ENCODE measurements at regions not wholly inside any gene's neighbourhood (a gene's known extent, or its start where the extent isn't known, plus 50 kb on each side); places are given as distances from the start of the nearest gene placed in this dataset.
"Not testable (repeated sequence)": the region's sequence is repeated elsewhere in the genome, so short reads cannot be mapped to it uniquely, and the experiment has no call there.

- no peak for DNase-seq (ENCODE audit: low read depth in 2 of 2)
Observed at GRCh38 chr2:186934420-186934819, 85.5 kb upstream of the ZSWIM2 start.

DNA sequence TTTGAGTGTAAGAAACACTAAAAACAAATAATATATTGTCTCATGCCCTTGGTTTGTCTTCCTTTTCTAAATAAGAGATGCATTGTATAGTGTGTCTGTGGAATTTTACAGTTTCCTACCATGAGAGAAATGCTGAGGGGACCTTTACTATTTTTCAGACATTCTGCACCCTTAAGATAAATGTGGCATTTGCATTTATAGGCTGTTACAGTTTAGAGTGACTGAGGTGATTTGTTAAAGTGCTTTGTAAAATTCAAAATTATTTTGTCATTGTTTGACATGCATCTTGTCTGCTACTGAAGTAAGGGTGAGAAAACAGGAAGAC is 78.9 kb upstream of the ZSWIM2 start:
- DNase-seq (ENCODE audit: low read depth in 2 of 2), result no peak

GRCh38 chr2:186927185-186927866 is 78.4 kb upstream of the ZSWIM2 start:
- DNase-seq (ENCODE audit: low read depth in 2 of 2), result no peak

GRCh38 chr2:186925514-186925913 is 76.5 kb upstream of the ZSWIM2 start:
- DNase-seq (ENCODE audit: low read depth in 2 of 2), result no peak

GRCh38 chr2:186922316-186922715 is 73.3 kb upstream of the ZSWIM2 start:
- DNase-seq (ENCODE audit: low read depth in 2 of 2), result not testable (repeated sequence)

GRCh38 chr2:186919296-186919695 is 70.3 kb upstream of the ZSWIM2 start:
- peak; percentile 49 to 86 for DNase-seq (ENCODE audit: low read depth in 2 of 2)

DNA sequence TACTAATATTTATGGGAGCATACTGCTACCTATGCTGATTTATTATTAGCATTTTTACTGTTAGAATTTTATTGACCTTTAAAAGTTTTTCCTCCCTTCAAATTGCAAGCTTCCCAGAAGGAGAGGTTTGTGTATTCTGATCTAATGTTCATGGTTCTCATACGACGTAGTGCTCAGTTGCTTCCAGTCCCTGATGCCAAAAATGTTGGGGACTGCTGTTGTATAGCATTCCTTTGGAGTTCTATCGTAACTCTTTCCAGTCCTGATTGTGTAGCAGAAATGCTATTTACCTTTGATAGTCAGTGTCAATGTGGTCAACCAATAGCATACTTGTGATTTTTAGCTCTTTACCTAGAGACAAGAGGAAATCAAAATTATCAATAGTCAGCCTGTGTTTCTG is 69.5 kb upstream of the ZSWIM2 start:
- no peak for DNase-seq (ENCODE audit: low read depth in 2 of 2)

- DNase-seq (ENCODE audit: low read depth in 2 of 2), result no peak
Observed at GRCh38 chr2:186917866-186918265, 68.9 kb upstream of the ZSWIM2 start.

- DNase-seq (ENCODE audit: low read depth in 2 of 2), result no peak
Observed at GRCh38 chr2:186913870-186914269, 64.9 kb upstream of the ZSWIM2 start.

GRCh38 chr2:186912979-186913378 is 64.0 kb upstream of the ZSWIM2 start:
- no peak for DNase-seq (ENCODE audit: low read depth in 2 of 2)

DNA sequence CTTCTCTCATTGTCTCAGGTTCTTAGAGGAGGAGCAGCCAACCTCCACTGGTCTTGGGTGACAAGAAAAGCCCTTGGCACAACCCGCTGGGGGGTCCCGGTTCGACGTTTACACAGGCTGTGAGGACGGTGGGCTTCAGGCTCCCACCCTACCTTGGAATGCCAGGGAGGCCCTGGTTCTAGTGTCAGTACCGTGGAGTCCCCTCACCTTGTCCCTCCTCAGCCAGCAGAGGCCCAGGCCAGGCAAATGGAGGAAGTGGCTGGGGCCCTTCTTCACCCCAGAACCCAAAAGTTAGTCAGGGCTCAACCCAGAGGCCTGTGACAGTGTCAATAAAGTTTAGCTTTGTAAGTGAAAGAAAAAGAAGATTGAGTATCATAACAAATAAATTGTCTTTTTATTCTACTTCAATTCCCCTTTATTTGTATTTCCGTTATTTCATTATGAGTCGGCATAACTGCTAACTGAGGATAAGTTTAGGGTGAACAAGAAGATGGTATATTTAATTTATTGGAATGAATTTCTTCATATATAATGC is 62.6 kb upstream of the ZSWIM2 start:
- DNase-seq (ENCODE audit: low read depth in 2 of 2), result no peak

- DNase-seq (ENCODE audit: low read depth in 2 of 2), result no peak
Observed at GRCh38 chr2:186910996-186911395, 62.0 kb upstream of the ZSWIM2 start.

GRCh38 chr2:186909095-186909494 is 60.1 kb upstream of the ZSWIM2 start:
- peak in 1 of 2 donors; percentile 55 for DNase-seq (ENCODE audit: low read depth in 2 of 2)

GRCh38 chr2:186907897-186908296 is 58.9 kb upstream of the ZSWIM2 start:
- no peak for DNase-seq (ENCODE audit: low read depth in 2 of 2)

GRCh38 chr2:186903216-186903615 is 54.2 kb upstream of the ZSWIM2 start:
- DNase-seq (ENCODE audit: low read depth in 2 of 2), result peak; percentile 32 to 52
